HG02759 (cell line): ENCODE measurements at regions not wholly inside any gene's neighbourhood (a gene's known extent, or its start where the extent isn't known, plus 50 kb on each side); places are given as distances from the start of the nearest gene placed in this dataset.
A peak's percentile ranks its signal among the peaks of the same experiment; 100 is the strongest.

Experiments used
- ATAC-seq: cut with Tn5 transposase; IDR thresholded peaks from one replicate; pipeline ENCODE4 v1.9.1; 2021; ENCODE audit warnings: mild to moderate bottlenecking, moderate library complexity; ENCODE audit not compliant: unreplicated experiment

GRCh38 chr3:152095472-152095871, 173.3 kb upstream of the MBNL1 start:
- no peak for ATAC-seq

- no peak for ATAC-seq
Observed at GRCh38 chr3:152096280-152096906, 172.3 kb upstream of the MBNL1 start.

DNA sequence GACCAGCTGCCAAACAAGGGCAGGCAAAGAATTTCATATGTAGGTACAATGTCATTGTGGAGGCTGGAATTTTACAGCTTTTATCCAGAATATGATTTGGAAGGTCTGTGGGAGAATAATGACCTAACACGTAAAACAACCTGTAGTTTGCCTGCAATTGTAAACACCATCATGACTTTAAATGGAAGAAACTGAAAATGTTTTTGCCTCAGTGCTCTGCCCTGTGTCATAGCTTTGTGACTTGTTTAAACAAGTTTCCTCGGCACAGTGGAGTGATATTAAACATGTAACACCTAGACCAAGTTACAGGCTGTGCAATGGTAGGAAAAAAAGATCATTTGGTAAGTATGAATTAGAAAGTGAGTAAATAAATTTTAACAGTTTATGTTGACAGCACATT, 171.6 kb upstream of the MBNL1 start:
- no peak for ATAC-seq

GRCh38 chr3:152097770-152098169, 171.0 kb upstream of the MBNL1 start:
- no peak for ATAC-seq

- ATAC-seq, result peak; percentile 99
Observed at GRCh38 chr3:152100491-152101132, 168.1 kb upstream of the MBNL1 start.

- no peak for ATAC-seq
Observed at GRCh38 chr3:152102410-152102809, 166.3 kb upstream of the MBNL1 start.

DNA sequence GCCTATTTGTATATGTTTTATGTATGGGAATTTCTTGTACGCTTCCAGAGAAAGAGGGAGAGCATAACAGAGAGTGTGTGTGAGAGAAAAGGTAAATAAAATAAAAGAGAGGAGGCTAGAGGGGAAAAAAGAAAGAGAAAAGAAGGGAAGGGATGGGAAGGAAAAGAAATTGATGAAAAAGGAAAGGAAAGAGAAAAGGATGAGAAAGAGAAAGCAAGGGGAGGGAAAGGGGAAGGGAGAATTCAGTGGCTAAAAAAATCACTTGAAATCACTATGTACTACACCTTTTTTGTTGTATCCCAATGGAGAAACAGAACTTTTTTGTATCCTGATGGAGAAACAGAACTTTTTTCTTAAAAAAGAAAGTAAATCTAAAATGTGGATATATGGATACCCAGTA, 165.5 kb upstream of the MBNL1 start:
- ATAC-seq, result no peak

- no peak for ATAC-seq
Observed at GRCh38 chr3:152104847-152105415, 163.8 kb upstream of the MBNL1 start.

DNA sequence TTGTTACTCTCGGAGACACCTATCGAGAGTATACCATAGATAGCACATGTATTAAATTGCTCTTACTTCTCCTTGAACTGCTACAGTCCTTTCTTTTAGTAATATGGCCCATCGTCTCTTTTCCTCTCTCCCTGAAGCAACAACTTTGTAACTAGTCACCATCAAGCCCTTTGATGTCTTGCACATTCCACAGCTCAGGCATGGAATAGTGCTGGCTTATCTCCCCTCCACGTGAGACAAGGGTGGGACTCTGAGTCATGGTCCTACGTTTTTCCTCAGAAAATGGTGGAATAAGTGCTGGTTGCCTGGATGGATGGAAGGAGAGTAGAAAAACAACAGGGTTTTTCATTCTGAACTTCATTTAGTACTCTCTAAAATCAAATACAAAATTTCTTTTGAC, 163.3 kb upstream of the MBNL1 start:
- no peak for ATAC-seq

- ATAC-seq, result no peak
Observed at GRCh38 chr3:152109038-152109437, 159.7 kb upstream of the MBNL1 start.

DNA sequence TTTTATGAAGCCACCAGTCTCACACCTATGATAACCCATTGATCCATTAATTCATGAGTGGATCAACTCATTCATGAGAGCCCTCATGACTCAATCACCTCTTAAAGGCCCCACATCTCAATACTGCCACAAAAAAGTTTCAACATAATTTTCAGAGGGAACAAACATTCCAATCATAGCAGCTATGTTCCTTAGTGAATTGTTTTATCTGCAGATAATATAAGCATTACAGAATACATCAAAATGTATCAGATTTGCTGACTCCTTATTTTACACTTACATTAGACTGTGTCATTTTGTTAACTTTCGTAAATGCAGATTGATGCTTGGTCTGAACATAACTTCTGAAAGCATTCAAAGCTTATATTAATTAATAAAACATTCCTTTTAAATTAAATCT, 155.3 kb upstream of the MBNL1 start:
- no peak for ATAC-seq

DNA sequence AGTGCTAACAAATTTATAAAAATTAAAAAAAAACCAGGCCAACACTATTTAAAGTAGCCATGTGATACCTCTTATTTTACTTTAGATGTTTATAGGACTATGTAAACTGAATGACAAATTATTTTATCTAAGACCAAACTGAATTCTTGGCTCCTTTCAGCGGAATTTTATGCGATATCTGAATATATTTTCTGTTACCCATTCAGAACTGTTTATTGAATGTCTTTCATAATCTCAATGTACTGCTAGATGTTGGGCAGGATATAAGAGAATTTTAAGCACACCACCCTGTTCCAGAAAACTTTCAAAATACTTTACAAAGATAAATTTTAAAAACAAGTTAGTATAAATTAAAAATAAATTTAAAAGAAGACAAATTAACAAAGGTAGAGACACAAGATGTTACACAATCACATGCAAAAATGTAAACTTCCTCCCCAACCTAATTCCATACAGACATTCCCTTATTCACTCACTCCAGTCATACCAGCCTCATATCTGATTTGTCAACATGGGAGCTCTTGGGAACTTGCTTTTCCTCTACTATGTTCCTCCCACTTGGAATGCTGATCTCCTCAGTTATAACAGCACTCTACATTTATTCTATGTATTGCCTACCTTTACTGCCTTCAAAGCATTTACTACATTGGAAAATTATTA, 154.6 kb upstream of the MBNL1 start:
- ATAC-seq, result no peak

DNA sequence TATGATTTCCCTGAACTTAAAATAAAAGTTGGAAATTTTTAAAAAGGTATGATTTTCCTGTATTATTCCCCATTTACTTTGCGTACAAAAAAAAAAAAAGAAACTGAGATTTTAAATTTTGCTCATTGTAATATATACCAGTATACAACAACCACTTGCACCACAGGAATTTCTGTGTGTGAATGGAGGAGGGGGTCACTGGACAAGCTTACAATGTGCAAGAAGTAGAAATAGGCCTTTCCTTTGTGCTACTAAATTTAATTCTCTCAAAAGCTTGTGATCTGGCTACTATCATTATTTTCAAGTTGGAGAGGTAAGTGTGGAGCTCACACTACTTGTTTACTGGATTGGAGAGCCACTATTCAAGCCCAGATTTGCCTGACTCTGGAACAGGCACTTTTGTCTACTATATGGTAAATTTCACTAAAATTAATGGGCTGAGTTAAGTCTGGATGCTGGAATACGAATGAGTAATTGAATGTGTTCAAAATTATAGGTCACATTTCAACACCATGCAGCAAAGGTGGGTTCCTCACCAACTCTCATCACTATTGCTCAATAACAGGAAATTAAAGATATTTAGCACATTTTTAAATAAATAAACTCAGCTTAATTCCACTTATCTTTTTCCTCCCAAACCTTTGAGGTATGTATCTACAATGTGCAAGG, 148.0 kb upstream of the MBNL1 start:
- ATAC-seq, result no peak

- ATAC-seq, result no peak
Observed at GRCh38 chr3:152121270-152121636, 147.5 kb upstream of the MBNL1 start.

- ATAC-seq, result no peak
Observed at GRCh38 chr3:152122851-152123250, 145.9 kb upstream of the MBNL1 start.

DNA sequence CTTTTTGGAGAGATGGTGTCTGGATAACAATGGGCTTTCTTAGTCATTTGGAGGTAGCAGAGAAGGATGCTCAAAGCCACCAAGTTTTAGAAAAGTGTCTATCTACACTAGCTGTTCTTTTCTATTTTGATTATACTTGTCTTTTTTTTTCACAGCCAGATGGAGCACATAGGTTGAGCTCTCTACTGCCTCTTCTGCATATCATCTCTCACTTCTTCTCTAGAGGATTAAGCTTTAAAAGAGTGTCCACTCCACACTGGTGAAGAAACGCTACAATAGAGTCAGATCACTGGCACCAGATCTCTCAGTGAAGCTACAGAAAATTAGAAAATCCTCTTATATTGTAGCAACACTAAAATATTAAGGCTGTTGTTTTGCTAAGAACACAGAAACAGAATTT, 145.3 kb upstream of the MBNL1 start:
- no peak for ATAC-seq

GRCh38 chr3:152126260-152126659, 142.5 kb upstream of the MBNL1 start:
- ATAC-seq, result no peak

DNA sequence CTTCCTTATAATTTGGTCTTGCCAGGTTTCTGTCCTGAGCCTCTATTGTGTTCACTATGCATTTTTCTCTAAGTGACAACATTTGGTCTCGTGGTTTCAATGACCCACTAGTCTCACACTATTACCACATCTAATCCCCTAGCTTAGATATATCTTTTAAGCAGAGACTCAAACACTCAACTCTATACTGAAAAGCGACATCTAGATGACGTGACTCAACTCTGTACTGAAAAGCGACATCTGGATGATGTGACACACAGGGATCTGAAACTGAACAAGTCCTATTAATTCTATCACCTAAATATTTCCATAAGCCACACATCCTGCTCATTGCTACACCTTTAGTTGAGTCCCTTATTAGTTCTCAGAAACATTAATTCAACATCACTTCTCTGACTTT, 141.7 kb upstream of the MBNL1 start:
- ATAC-seq, result peak; percentile 99

DNA sequence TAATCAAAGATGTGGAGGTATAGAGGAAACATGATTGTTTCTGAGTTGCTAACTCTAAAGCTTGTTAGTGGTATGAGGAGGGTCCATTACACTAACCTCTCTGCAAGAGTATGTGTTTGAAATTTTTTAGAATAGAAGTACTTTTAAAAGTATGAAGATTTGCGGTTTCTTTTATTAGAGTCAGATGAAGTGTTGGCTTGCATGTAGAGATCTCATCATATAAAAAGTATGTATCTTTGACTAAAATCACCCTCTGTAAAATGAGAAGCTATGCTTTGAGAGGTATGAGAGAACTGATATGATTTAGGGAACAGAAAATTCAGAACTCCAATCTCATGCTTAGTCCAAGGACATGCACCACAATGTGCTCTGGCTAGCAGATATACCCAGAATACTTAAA, 140.4 kb upstream of the MBNL1 start:
- ATAC-seq, result no peak

DNA sequence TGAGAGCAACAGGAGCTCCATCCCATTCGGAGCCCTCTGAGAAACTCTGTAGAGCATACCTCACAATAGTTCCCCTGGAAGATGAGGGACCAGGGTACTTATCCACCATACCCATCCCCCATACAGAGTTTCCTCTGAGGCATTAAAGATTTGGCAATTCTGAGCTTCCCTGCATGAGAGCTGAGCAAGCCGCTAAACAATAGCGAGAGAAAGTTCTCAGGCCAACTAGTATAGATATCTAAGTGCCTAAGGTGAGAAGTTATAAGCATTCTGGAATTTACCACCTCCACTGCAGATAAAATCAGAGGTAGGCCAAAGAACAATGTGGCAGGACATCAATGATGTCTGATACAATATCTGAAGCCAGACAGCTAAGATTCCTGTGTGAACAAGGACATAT, 129.1 kb upstream of the MBNL1 start:
- ATAC-seq, result no peak

DNA sequence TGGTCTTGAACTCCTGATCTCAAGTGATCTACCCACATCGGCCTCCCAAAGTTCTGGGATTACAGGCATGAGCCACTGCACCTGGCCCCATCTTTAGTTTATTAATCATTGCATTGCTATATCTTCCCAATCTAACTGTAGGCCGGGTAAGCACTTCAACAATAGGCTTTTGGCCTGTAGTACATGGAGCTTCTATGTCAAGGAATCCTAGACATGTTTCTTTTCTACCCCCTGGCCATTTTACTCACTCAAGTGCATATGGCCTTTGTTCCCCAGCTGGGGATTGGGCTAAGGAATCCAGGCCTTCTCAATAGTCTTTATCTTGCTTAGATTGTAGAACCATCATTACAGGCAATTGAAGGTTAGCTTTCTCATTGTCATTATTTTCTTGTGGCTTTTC, 122.3 kb upstream of the MBNL1 start:
- no peak for ATAC-seq

GRCh38 chr3:152147748-152148147, 121.0 kb upstream of the MBNL1 start:
- no peak for ATAC-seq
